NCI-H1930 (cell line): ENCODE measurements at regions not wholly inside any gene's neighbourhood (a gene's known extent, or its start where the extent isn't known, plus 50 kb on each side); places are given as distances from the start of the nearest gene placed in this dataset.

Experiments
- DNase-seq, 2 experiments: peaks; one replicate each; lab custom pipeline; 2025; lab: John Stamatoyannopoulos, UW

GRCh38 chr18:41357708-41358107 lies 597.3 kb upstream of the PIK3C3 start:
- no peak for DNase-seq

GRCh38 chr18:41353777-41354528 lies 601.1 kb upstream of the PIK3C3 start:
- DNase-seq, result no peak

- DNase-seq, result no peak
Observed at GRCh38 chr18:41351430-41351829, 603.6 kb upstream of the PIK3C3 start.

- no peak for DNase-seq
Observed at GRCh38 chr18:41347057-41347456, 608.0 kb upstream of the PIK3C3 start.

GRCh38 chr18:41343808-41344207 lies 611.2 kb upstream of the PIK3C3 start:
- DNase-seq, result no peak

- DNase-seq, result no peak
Observed at GRCh38 chr18:41338341-41338740, 616.7 kb upstream of the PIK3C3 start.

- no peak for DNase-seq
Observed at GRCh38 chr18:41331661-41332060, 623.4 kb upstream of the PIK3C3 start.

GRCh38 chr18:41326311-41326710 lies 628.7 kb upstream of the PIK3C3 start:
- no peak for DNase-seq

GRCh38 chr18:41324934-41325333 lies 630.1 kb upstream of the PIK3C3 start:
- no peak for DNase-seq

GRCh38 chr18:41324020-41324791 lies 630.8 kb upstream of the PIK3C3 start:
- no peak for DNase-seq

GRCh38 chr18:41323044-41323443 lies 632.0 kb upstream of the PIK3C3 start:
- no peak for DNase-seq

GRCh38 chr18:41320100-41320499 lies 634.9 kb upstream of the PIK3C3 start:
- no peak for DNase-seq

GRCh38 chr18:41315134-41315533 lies 639.9 kb upstream of the PIK3C3 start:
- no peak for DNase-seq

GRCh38 chr18:41311571-41312547 lies 643.2 kb upstream of the PIK3C3 start:
- no peak for DNase-seq

GRCh38 chr18:41297740-41298139 lies 657.3 kb upstream of the PIK3C3 start:
- DNase-seq, result no peak

GRCh38 chr18:41269294-41269693 lies 685.7 kb upstream of the PIK3C3 start:
- DNase-seq, result no peak

- DNase-seq, result no peak
Observed at GRCh38 chr18:41268271-41268670, 686.8 kb upstream of the PIK3C3 start.

GRCh38 chr18:41266616-41267015 lies 688.4 kb upstream of the PIK3C3 start:
- no peak for DNase-seq

- DNase-seq, result no peak
Observed at GRCh38 chr18:41266204-41266603, 688.8 kb upstream of the PIK3C3 start.

- DNase-seq, result no peak
Observed at GRCh38 chr18:41265047-41265446, 690.0 kb upstream of the PIK3C3 start.

GRCh38 chr18:41263956-41264355 lies 691.1 kb upstream of the PIK3C3 start:
- DNase-seq, result no peak

- no peak for DNase-seq
Observed at GRCh38 chr18:41262688-41263087, 692.3 kb upstream of the PIK3C3 start.
